Retinal pigment epithelial cell (primary cell): ENCODE measurements at regions not wholly inside any gene's neighbourhood (a gene's known extent, or its start where the extent isn't known, plus 50 kb on each side); places are given as distances from the start of the nearest gene placed in this dataset.
"Not testable (repeated sequence)": the region's sequence is repeated elsewhere in the genome, so short reads cannot be mapped to it uniquely, and the experiment has no call there.

Experiments used
- DNase-seq: peaks from one replicate; pipeline ENCODE4 v3.0.0-alpha.2; 2010; ENCODE audit warnings: low read depth
- H3K4me3 ChIP-seq: 2 replicates; pipeline ENCODE4 v1.5.1; 2011; ENCODE audit warnings: mild to moderate bottlenecking, low read length, control low read depth, moderate library complexity
- CTCF ChIP-seq: conservative IDR thresholded peaks from 2 replicates; pipeline ENCODE4 v1.5.1; 2011; ENCODE audit warnings: low read depth, low read length, control low read depth, inconsistent platforms

- H3K4me3 ChIP-seq = no peak overlapping the region
- no peak for TF ChIP-seq CTCF
- DNase-seq = no peak
These were observed 447.1 kb downstream of the PTPRC start for GRCh38 chr1:199085903-199086302.

- TF ChIP-seq CTCF = no peak
- H3K4me3 ChIP-seq = no peak overlapping the region
- DNase-seq = peak; percentile 5
These were observed 448.3 kb downstream of the PTPRC start for GRCh38 chr1:199087144-199087543.

- H3K4me3 ChIP-seq = no peak overlapping the region
- DNase-seq = no peak
- no peak for TF ChIP-seq CTCF
These were observed 450.7 kb downstream of the PTPRC start for GRCh38 chr1:199089393-199090122.

GRCh38 chr1:199095628-199096027 lies 456.8 kb downstream of the PTPRC start:
- not testable (repeated sequence) for H3K4me3 ChIP-seq, DNase-seq

- no peak for DNase-seq
- no peak overlapping the region for H3K4me3 ChIP-seq
- no peak for TF ChIP-seq CTCF
These were observed 457.8 kb downstream of the PTPRC start for GRCh38 chr1:199096591-199096990.

- no peak overlapping the region for H3K4me3 ChIP-seq
- DNase-seq = no peak
- TF ChIP-seq CTCF = no peak
These were observed 459.6 kb downstream of the PTPRC start for GRCh38 chr1:199098468-199098867.

- no peak overlapping the region for H3K4me3 ChIP-seq
- no peak for DNase-seq
- TF ChIP-seq CTCF = no peak
These were observed 462.3 kb downstream of the PTPRC start for GRCh38 chr1:199101139-199101538.
